Upper lobe of left lung (tissue), 6 donors: ENCODE measurements at regions not wholly inside any gene's neighbourhood (a gene's known extent, or its start where the extent isn't known, plus 50 kb on each side); places are given as distances from the start of the nearest gene placed in this dataset.
A peak's percentile ranks its signal among the peaks of the same experiment; 100 is the strongest.
"Not testable (repeated sequence)": the region's sequence is repeated elsewhere in the genome, so short reads cannot be mapped to it uniquely, and the experiment has no call there.

Experiments
- ATAC-seq, 2 donors: fragments of 200-7000 bp; cut with Tn5 transposase; one replicate each; pipeline ENCODE4 v1.9.1; 2022; ENCODE audit warnings: mild to moderate bottlenecking in 2 of 2, moderate library complexity in 2 of 2; ENCODE audit not compliant: low FRiP score in 2 of 2
- DNase-seq, 2 donors: peaks; one replicate each; pipeline ENCODE4 v3.0.0-alpha.2; 2019 to 2020
- H3K27ac ChIP-seq, 4 donors: fragments of 200-600 bp; sonication (generic); one replicate each; pipeline ENCODE4 v1.5.1; 2016 to 2019
- H3K27me3 ChIP-seq, 4 donors: fragments of 200-600 bp; sonication (generic); one replicate each; pipeline ENCODE4 v1.5.1; 2017 to 2019
- H3K36me3 ChIP-seq, 4 donors: fragments of 200-600 bp; sonication (generic); one replicate each; pipeline ENCODE4 v1.5.1; 2016 to 2019
- H3K4me1 ChIP-seq, 4 donors: fragments of 200-600 bp; sonication (generic); one replicate each; pipeline ENCODE4 v1.5.1; 2018 to 2019
- H3K4me3 ChIP-seq, 4 donors: fragments of 200-600 bp; sonication (generic); one replicate each; pipeline ENCODE4 v1.5.1; 2017 to 2019; ENCODE audit warnings: mild to moderate bottlenecking in 2 of 4, moderate library complexity in 1 of 4
- H3K9me3 ChIP-seq, 4 donors: fragments of 200-600 bp; sonication (generic); one replicate each; pipeline ENCODE4 v1.5.1; 2018 to 2019
- CTCF ChIP-seq, 6 experiments: fragments of 450-650 bp in 4 of 6; fragments of 200-600 bp in 2 of 6; sonication (generic) in 2 of 6; IDR thresholded peaks; one replicate each; pipeline ENCODE4 v1.5.1; 2016 to 2019; ENCODE audit warnings: antibody characterized with exemption in 6 of 6
- EP300 ChIP-seq, 4 donors: sonication (generic); formaldehyde crosslinking; IDR thresholded peaks; one replicate each; pipeline ENCODE4 v1.5.1; 2017; ENCODE audit warnings: antibody characterized with exemption in 4 of 4, control low read depth in 2 of 4
- POLR2A ChIP-seq, 4 donors: fragments of 450-650 bp; IDR thresholded peaks; one replicate each; pipeline ENCODE4 v1.5.1; 2016 to 2017; ENCODE audit warnings: antibody characterized with exemption in 4 of 4, mild to moderate bottlenecking in 2 of 4
- POLR2AphosphoS5 ChIP-seq, 2 donors: sonication (generic); formaldehyde crosslinking; IDR thresholded peaks; one replicate each; pipeline ENCODE4 v1.5.1; 2017; ENCODE audit warnings: antibody characterized with exemption in 2 of 2
- WGBS, 2 donors: methylation state at CpG; one replicate each; pipeline ENCODE4 v1.1.5; 2017 to 2018; 5-methylcytosine and 5-hydroxymethylcytosine counted together
- donor health status: DM: no; HTN: no; CAD: no; lungs with moderate emphysema.
- donor health status: DM: no; HTN: yes; CAD: no; lungs with severe emphysema.

DNA sequence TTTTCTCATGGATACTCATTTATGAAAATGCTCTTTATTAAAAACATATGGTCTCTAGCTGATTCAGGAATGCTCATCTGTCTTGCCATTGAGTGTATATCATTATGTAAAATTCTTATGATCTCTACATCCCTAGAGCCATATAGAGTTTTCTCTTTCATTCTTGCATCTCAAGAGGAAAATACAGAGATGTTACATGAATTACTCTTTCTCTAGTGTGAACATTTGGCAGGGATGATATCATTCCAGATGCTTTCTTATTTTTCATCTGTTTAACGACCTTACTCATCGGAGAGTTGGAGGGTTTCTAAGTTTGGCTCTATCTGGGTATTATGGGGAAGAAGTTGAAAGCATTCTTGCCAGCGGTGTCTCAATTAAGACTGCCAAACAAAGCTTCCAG, 202.9 kb upstream of the SLC7A11 start:
- no peak overlapping the region for H3K4me3 ChIP-seq
- ATAC-seq (peak in 1 of 2 donors; percentile 34), DNase-seq (no peak)
- H3K36me3 ChIP-seq = no peaks in the 10 kb centered on the region
- TF ChIP-seq POLR2A (IDR thresholded peaks at IDR 0.05) (no peak), POLR2AphosphoS5 (IDR thresholded peaks at IDR 0.05) (no peak), EP300 (IDR thresholded peaks at IDR 0.05) (no peak), CTCF (IDR thresholded peaks at IDR 0.05) (no peak)
- 73 to 95% methylated on average over 3 of the region's 3 CpGs for WGBS, 2 donors
- no peak overlapping the region for H3K27ac ChIP-seq
- no peaks in the 10 kb centered on the region for H3K27me3 ChIP-seq
- H3K9me3 ChIP-seq = no peaks in the 10 kb centered on the region
- H3K4me1 ChIP-seq = no peaks in the 10 kb centered on the region

- DNase-seq (no peak), ATAC-seq (no peak)
- Histone ChIP-seq H3K9me3 (no peaks in the 10 kb centered on the region), H3K27me3 (no peaks in the 10 kb centered on the region), H3K4me3 (no peak overlapping the region), H3K4me1 (no peaks in the 10 kb centered on the region), H3K36me3 (no peaks in the 10 kb centered on the region), H3K27ac (no peak overlapping the region)
- TF ChIP-seq POLR2AphosphoS5 (IDR thresholded peaks at IDR 0.05) = no peak
- TF ChIP-seq EP300 (IDR thresholded peaks at IDR 0.05) = no peak
- no peak for TF ChIP-seq CTCF (IDR thresholded peaks at IDR 0.05)
- TF ChIP-seq POLR2A (IDR thresholded peaks at IDR 0.05) = no peak
- 53 to 55% methylated on average over 2 of the region's 2 CpGs for WGBS, 2 donors
Measured at GRCh38 chr4:138444260-138444659, 202.1 kb upstream of the SLC7A11 start.

DNA sequence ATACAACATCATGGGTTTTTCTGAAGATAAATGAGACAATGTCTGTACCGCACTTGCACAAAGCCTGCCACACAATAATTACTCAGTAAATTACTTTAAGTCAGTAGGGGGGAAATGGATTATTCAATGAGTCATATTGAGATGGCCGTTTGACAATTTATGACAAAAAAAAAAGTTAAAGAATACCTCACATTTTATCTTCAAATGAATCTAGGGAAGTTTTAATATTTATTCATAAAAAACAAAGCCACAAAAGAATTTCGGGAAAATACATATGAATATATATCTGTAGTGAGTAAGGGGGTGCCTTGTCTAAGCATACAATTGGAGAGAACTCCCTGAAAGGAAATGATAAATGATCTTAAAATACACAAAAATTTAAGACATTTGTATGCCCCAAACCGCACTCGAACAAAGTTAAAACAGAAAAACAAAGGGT, 197.0 kb upstream of the SLC7A11 start:
- no peak for ATAC-seq
- DNase-seq = no peak
- H3K4me3 ChIP-seq = no peak overlapping the region
- TF ChIP-seq CTCF (IDR thresholded peaks at IDR 0.05) (no peak), EP300 (IDR thresholded peaks at IDR 0.05) (no peak)
- H3K4me1 ChIP-seq = no peaks in the 10 kb centered on the region
- H3K9me3 ChIP-seq = peaks cover 0 to 3% (median 0%) of the 10 kb centered on the region in 4 donors
- 66 to 70% methylated on average over 5 of the region's 5 CpGs for WGBS, 2 donors
- H3K27ac ChIP-seq = no peak overlapping the region
- H3K27me3 ChIP-seq = no peaks in the 10 kb centered on the region
- H3K36me3 ChIP-seq = no peaks in the 10 kb centered on the region

DNA sequence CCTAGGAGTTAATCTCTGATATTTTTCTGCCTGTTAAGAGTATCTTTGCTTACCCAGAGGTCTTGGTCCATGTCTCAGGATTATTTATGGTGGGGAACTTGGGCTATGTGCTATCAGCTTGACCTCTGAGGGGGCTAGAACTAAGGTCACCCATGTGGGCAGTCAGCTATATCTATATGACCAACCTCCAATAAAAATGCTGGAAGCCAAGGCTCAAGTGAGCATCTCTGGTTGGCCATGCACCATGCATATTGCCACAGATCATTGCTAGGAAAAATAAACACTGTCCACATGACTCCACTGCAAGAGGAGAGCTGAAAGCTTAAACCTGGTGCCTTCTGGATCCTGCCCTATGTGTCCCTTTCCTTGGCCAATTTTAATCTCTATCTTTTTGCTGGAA, 196.5 kb upstream of the SLC7A11 start:
- Histone ChIP-seq H3K36me3 (no peaks in the 10 kb centered on the region), H3K4me1 (no peaks in the 10 kb centered on the region), H3K27ac (no peak overlapping the region), H3K27me3 (no peaks in the 10 kb centered on the region), H3K4me3 (no peak overlapping the region), H3K9me3 (peaks cover 0 to 3% (median 0%) of the 10 kb centered on the region in 4 donors)
- no peak for ATAC-seq
- DNase-seq = no peak
- no peak for TF ChIP-seq EP300 (IDR thresholded peaks at IDR 0.05)
- no peak for TF ChIP-seq POLR2AphosphoS5 (IDR thresholded peaks at IDR 0.05)
- TF ChIP-seq CTCF (IDR thresholded peaks at IDR 0.05) = no peak
- TF ChIP-seq POLR2A (IDR thresholded peaks at IDR 0.05) = no peak

DNA sequence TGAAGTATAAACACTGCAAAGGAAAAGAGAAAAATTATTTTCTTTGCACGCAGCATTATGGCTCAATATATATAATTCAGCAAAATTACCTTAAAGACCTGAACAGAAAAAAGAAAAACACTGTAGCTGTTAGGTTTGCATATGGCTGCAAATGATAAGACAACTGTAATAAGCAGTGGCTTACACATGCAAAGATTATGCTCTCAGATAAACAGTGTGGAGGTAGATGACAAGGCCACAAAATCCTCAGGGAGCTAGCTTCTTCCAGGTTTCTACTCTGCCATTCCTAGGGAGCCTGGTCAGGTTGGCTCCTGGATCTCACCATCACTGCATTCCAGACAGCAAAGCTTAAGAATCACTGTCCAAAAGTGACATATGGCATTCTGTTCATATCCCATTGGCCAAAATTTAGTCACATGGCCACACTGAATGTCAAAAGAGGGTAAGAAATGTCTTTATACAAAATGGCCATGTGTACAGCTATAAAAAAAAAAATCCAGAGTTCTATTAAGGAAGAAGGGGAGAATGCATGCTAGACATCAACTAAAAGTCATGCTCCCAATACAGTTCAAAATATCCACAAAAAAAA, 195.2 kb upstream of the SLC7A11 start:
- no peaks in the 10 kb centered on the region for H3K27me3 ChIP-seq
- no peak overlapping the region for H3K27ac ChIP-seq
- no peaks in the 10 kb centered on the region for H3K36me3 ChIP-seq
- 86 to 93% methylated on average over 1 of the region's 1 CpG for WGBS, 2 donors
- peaks cover 0 to 7% (median 2%) of the 10 kb centered on the region in 4 donors for H3K9me3 ChIP-seq
- TF ChIP-seq CTCF (IDR thresholded peaks at IDR 0.05) (no peak), POLR2A (IDR thresholded peaks at IDR 0.05) (no peak), POLR2AphosphoS5 (IDR thresholded peaks at IDR 0.05) (no peak), EP300 (IDR thresholded peaks at IDR 0.05) (no peak)
- DNase-seq = no peak
- no peaks in the 10 kb centered on the region for H3K4me1 ChIP-seq
- no peak overlapping the region for H3K4me3 ChIP-seq
- no peak for ATAC-seq

DNA sequence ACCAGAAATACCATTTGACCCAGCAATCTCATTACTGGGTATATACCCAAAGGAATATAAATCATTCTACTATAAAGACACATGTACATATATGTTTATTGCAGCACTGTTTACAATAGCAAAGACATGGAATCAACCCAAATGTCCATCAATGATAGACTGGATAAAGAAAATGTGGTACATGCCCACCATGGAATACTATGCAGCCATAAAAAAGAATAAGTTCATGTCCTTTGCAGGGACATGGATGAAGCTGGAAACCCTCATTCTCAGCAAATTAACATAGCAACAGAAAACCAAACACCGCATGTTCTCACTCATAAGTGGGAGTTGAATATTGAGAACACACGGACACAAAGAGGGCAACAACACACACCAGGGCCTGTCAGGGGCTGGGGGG, 193.6 kb upstream of the SLC7A11 start:
- H3K27me3 ChIP-seq, H3K36me3 ChIP-seq, ATAC-seq, H3K4me3 ChIP-seq, H3K4me1 ChIP-seq, H3K27ac ChIP-seq, H3K9me3 ChIP-seq, DNase-seq: not testable (repeated sequence)
- WGBS, 2 donors = 94 to 98% methylated on average over 2 of the region's 2 CpGs

GRCh38 chr4:138435046-138435445, 192.9 kb upstream of the SLC7A11 start:
- DNase-seq = not testable (repeated sequence)

More at GRCh38 chr4:138435046-138435445, 192.9 kb upstream of the SLC7A11 start:
- not testable (repeated sequence) for H3K4me1 ChIP-seq, H3K4me3 ChIP-seq, H3K27me3 ChIP-seq, H3K27ac ChIP-seq, ATAC-seq, H3K9me3 ChIP-seq, H3K36me3 ChIP-seq
